ENCODE measurements at regions not wholly inside any gene's neighbourhood (a gene's known extent, or its start where the extent isn't known, plus 50 kb on each side); places are given as distances from the start of the nearest gene placed in this dataset.

DNA sequence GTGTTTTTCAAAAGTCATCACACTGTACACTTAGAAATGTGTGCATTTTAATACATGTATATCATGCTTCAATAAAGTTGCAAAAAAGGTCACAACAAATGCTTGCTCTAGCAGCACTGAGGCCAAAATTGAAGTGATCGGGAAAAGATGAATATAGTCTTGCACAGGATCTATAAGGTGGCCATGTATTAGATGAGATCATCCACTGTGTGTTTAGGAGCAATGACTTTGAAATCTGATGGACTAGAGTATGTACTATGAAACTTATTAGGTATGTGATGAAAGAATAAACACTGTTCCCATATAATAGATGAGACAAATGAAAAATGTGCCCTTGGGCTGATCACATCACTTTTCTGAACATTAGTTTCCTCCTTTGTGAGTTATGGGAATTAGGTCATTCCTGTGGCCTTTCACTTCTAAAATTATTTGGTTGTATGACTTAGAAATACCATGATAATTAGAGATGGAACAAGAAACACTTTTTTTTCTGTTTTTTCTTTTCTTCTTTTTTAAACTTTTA, 984.6 kb downstream of the ADGRL2 start:
- Histone ChIP-seq H3K4me2 (ENCODE audit: low read depth, low read length) (no peak overlapping the region), H3K36me3 (ENCODE audit: control insufficient read depth, insufficient read depth, low read length) (no peaks in the 10 kb centered on the region), H3K9me3 (ENCODE audit: control insufficient read depth, insufficient read depth, low read length) (no peaks in the 10 kb centered on the region; the same call in 1 of the 2 replicates), H3K18ac (ENCODE audit: low read depth, low read length) (no peak overlapping the region), H3K4me1 (ENCODE audit: control insufficient read depth, insufficient read depth, low read length) (no peaks in the 10 kb centered on the region), H3K9ac (ENCODE audit: low read depth, low read length) (no peak overlapping the region), H2AK5ac (ENCODE audit: low read depth, low read length) (no peak overlapping the region), H3K23ac (ENCODE audit: low read depth, low read length) (no peak overlapping the region), H4K8ac (ENCODE audit: low read depth in 2 of 2, low read length in 2 of 2) (no peak overlapping the region), H2AFZ (replicated peaks; ENCODE audit: low read length, poor library complexity) (no peak overlapping the region), H3K4ac (ENCODE audit: low read depth, low read length) (no peak overlapping the region), H3K4me3 (ENCODE audit: insufficient read depth, low read depth, low read length) (no peak overlapping the region), H3K27ac (ENCODE audit: insufficient read depth, low read length) (no peak overlapping the region), H2BK15ac (ENCODE audit: low read depth, low read length) (no peak overlapping the region), H4K5ac (ENCODE audit: low read depth, low read length) (no peak overlapping the region), H2AK9ac (replicated peaks; ENCODE audit: low read depth, low read length, poor library complexity) (no peak overlapping the region), H3K14ac (replicated peaks; ENCODE audit: low read depth, low read length) (no peak overlapping the region), H4K20me1 (ENCODE audit: insufficient read depth, low read length) (no peaks in the 10 kb centered on the region), H4K91ac (ENCODE audit: insufficient read depth, low read depth, low read length) (no peak overlapping the region), H2BK5ac (ENCODE audit: low read depth, low read length, poor library complexity, severe bottlenecking) (no peak overlapping the region), H3K79me1 (ENCODE audit: low read depth in 1 of 2, low read length in 2 of 2) (no peaks in the 10 kb centered on the region), H3K27me3 (ENCODE audit: control insufficient read depth, insufficient read depth, low read length) (no peaks in the 10 kb centered on the region), H3K56ac (ENCODE audit: extremely low read depth, insufficient read depth, low read length) (no peak overlapping the region), H2BK120ac (ENCODE audit: low read depth, low read length) (no peak overlapping the region), H3K9me1 (ENCODE audit: insufficient read depth, low read length) (no peaks in the 10 kb centered on the region), H2BK20ac (ENCODE audit: low read depth, low read length) (no peak overlapping the region)
- in situ Hi-C loops (cut with MboI; ENCODE audit: low sequenced_read_pairs) = no loop called here
- WGBS, 2 experiments (ENCODE audit: extremely low coverage in 2 of 2, insufficient read length in 1 of 2) = no CpG with 5 or more reads among the region's 1 CpG
- no peak for ATAC-seq (ENCODE audit: low read depth)
- TF ChIP-seq, protein P1, sequence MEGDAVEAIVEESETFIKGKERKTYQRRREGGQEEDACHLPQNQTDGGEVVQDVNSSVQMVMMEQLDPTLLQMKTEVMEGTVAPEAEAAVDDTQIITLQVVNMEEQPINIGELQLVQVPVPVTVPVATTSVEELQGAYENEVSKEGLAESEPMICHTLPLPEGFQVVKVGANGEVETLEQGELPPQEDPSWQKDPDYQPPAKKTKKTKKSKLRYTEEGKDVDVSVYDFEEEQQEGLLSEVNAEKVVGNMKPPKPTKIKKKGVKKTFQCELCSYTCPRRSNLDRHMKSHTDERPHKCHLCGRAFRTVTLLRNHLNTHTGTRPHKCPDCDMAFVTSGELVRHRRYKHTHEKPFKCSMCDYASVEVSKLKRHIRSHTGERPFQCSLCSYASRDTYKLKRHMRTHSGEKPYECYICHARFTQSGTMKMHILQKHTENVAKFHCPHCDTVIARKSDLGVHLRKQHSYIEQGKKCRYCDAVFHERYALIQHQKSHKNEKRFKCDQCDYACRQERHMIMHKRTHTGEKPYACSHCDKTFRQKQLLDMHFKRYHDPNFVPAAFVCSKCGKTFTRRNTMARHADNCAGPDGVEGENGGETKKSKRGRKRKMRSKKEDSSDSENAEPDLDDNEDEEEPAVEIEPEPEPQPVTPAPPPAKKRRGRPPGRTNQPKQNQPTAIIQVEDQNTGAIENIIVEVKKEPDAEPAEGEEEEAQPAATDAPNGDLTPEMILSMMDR (conservative IDR thresholded peaks at IDR 0.05; ENCODE audit: low read depth, low read length) = no peak
- TF ChIP-seq NFE2L2 (IDR thresholded peaks at IDR 0.05; ENCODE audit: low read depth, low read length) (no peak), MAFK (IDR thresholded peaks at IDR 0.05; ENCODE audit: low read depth, low read length) (no peak), MAZ (IDR thresholded peaks at IDR 0.05; ENCODE audit: borderline replicate concordance, low read depth, low read length) (no peak), MXI1 (IDR thresholded peaks at IDR 0.05; ENCODE audit: borderline replicate concordance, low read depth, low read length) (no peak)
- BruUV-seq (replicated peaks) = no TSS peak
- ChIA-PET POLR2A (ENCODE audit: unreplicated experiment) (no interaction called here), CTCF (no interaction called here)
- dilution Hi-C loops (cut with HindIII; ENCODE audit: low sequenced_read_pairs, unreplicated experiment) = no loop called here
- intact Hi-C loops (cut with micrococcal nuclease) = no loop called here
- DNase-seq = no peak
